Neural progenitor cell (in vitro differentiated cells): ENCODE measurements at regions not wholly inside any gene's neighbourhood (a gene's known extent, or its start where the extent isn't known, plus 50 kb on each side); places are given as distances from the start of the nearest gene placed in this dataset.

Experiments
- DNase-seq: peaks from one replicate; pipeline ENCODE4 v3.0.0-alpha.2; 2016; ENCODE audit warnings: low spot score
- H2AFZ ChIP-seq: fragments of 200-600 bp; sonication (generic); replicated peaks from 2 replicates; pipeline ENCODE4 v1.6.1; 2016; ENCODE audit warnings: antibody characterized with exemption
- H3F3A ChIP-seq: fragments of 200-600 bp; sonication (generic); 2 replicates; pipeline ENCODE4 v1.6.1; 2016; ENCODE audit warnings: antibody characterized with exemption, low read depth
- H3K27ac ChIP-seq: fragments of 200-600 bp; sonication (generic); 2 replicates; pipeline ENCODE4 v1.5.1; 2016; ENCODE audit warnings: mild to moderate bottlenecking
- H3K27me3 ChIP-seq: fragments of 200-600 bp; sonication (generic); 2 replicates; pipeline ENCODE4 v1.6.1; 2016; ENCODE audit warnings: mild to moderate bottlenecking, moderate library complexity
- H3K36me3 ChIP-seq: fragments of 200-600 bp; sonication (generic); 2 replicates; pipeline ENCODE4 v1.5.1; 2016
- H3K4me1 ChIP-seq: fragments of 200-600 bp; sonication (generic); 2 replicates; pipeline ENCODE4 v1.6.1; 2016; ENCODE audit warnings: mixed run types
- H3K4me2 ChIP-seq: fragments of 200-600 bp; sonication (generic); 2 replicates; pipeline ENCODE4 v1.6.1; 2016
- H3K4me3 ChIP-seq: fragments of 200-600 bp; sonication (generic); 2 replicates; pipeline ENCODE4 v1.5.1; 2016
- H3K79me2 ChIP-seq: fragments of 200-600 bp; sonication (generic); 2 replicates; pipeline ENCODE4 v1.6.1; 2016; ENCODE audit warnings: low read depth
- H3K9ac ChIP-seq: fragments of 200-600 bp; sonication (generic); 2 replicates; pipeline ENCODE4 v1.6.1; 2016
- H3K9me3 ChIP-seq: fragments of 200-600 bp; sonication (generic); 2 replicates; pipeline ENCODE4 v1.5.1; 2016; ENCODE audit warnings: low read depth
- H4K20me1 ChIP-seq: fragments of 200-600 bp; sonication (generic); 2 replicates; pipeline ENCODE4 v1.6.1; 2016; ENCODE audit warnings: low read depth
- H3K27ac Mint-ChIP-seq: 3 replicates; pipeline ENCODE4 v1.8.0; 2021; ENCODE audit warnings: mixed read lengths
- H3K27me3 Mint-ChIP-seq: 2 replicates; pipeline ENCODE4 v1.8.0; 2022; ENCODE audit warnings: low read depth, mild to moderate bottlenecking, inconsistent platforms, moderate library complexity, mixed read lengths; ENCODE audit not compliant: insufficient read depth
- H3K36me3 Mint-ChIP-seq: 3 replicates; pipeline ENCODE4 v1.8.0; 2021; ENCODE audit warnings: mixed read lengths
- H3K4me1 Mint-ChIP-seq: 3 replicates; pipeline ENCODE4 v1.8.0; 2021; ENCODE audit warnings: mixed read lengths
- H3K4me3 Mint-ChIP-seq: 3 replicates; pipeline ENCODE4 v1.8.0; 2021; ENCODE audit warnings: mild to moderate bottlenecking, moderate library complexity, mixed read lengths
- H3K9me3 Mint-ChIP-seq: 3 replicates; pipeline ENCODE4 v1.8.0; 2020; ENCODE audit warnings: mixed read lengths
- EZH2 ChIP-seq: fragments of 200-600 bp; sonication (generic); IDR thresholded peaks from 2 replicates; pipeline ENCODE4 v1.6.1; 2017; ENCODE audit warnings: antibody characterized with exemption, mild to moderate bottlenecking, moderate library complexity
- EZH2phosphoT487 ChIP-seq: fragments of 200-600 bp; sonication (generic); IDR thresholded peaks from 2 replicates; pipeline ENCODE4 v1.6.1; 2017; ENCODE audit warnings: antibody characterized with exemption
- TF ChIP-seq, protein P1 (sequence below): fragments of 200-600 bp; sonication (generic); IDR thresholded peaks from 2 replicates; pipeline ENCODE4 v1.5.1; 2017; ENCODE audit warnings: antibody characterized with exemption, mild to moderate bottlenecking

DNA sequence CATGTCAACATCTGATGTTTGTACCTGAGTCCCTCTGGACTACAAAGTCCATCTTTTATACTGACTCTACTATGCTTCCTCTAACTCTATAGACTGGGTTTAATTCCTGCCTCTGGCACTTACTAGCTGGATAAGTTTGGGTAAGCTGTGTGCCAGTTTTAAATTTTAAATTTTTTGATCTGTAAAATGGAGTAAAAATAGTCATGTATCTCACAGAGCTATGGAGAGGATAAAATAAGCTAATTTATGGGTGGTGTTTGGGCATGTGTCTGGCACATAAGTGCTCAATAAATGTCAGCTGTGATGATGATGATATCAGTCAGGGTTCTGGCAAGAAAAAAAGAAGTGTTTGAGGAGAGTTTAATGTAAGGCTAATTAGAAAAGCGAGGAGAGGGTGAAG, 139.2 kb upstream of the C1orf21 start:
- H3K79me2 ChIP-seq, result no peaks in the 10 kb centered on the region
- H3K4me3 ChIP-seq, result no peak overlapping the region
- Mint-ChIP-seq H3K27me3 (peaks cover 4% of the 10 kb centered on the region), H3K4me3 (no peak overlapping the region), H3K27ac (no peak overlapping the region), H3K36me3 (no peaks in the 10 kb centered on the region), H3K4me1 (peaks cover 4% of the 10 kb centered on the region), H3K9me3 (peaks cover 2% of the 10 kb centered on the region)
- no peaks in the 10 kb centered on the region for H3K9me3 ChIP-seq
- no peak overlapping the region for H2AFZ ChIP-seq
- H4K20me1 ChIP-seq, result no peaks in the 10 kb centered on the region
- H3K4me2 ChIP-seq, result no peak overlapping the region
- H3K36me3 ChIP-seq, result no peaks in the 10 kb centered on the region
- peaks cover 10% of the 10 kb centered on the region for H3K4me1 ChIP-seq
- no peak overlapping the region for H3K9ac ChIP-seq
- no peaks in the 10 kb centered on the region for H3K27me3 ChIP-seq
- peaks cover 7% of the 10 kb centered on the region for H3F3A ChIP-seq
- H3K27ac ChIP-seq, result no peak overlapping the region
- DNase-seq, result no peak
- TF ChIP-seq EZH2phosphoT487 (no peak), EZH2 (no peak)
- TF ChIP-seq, protein P1, sequence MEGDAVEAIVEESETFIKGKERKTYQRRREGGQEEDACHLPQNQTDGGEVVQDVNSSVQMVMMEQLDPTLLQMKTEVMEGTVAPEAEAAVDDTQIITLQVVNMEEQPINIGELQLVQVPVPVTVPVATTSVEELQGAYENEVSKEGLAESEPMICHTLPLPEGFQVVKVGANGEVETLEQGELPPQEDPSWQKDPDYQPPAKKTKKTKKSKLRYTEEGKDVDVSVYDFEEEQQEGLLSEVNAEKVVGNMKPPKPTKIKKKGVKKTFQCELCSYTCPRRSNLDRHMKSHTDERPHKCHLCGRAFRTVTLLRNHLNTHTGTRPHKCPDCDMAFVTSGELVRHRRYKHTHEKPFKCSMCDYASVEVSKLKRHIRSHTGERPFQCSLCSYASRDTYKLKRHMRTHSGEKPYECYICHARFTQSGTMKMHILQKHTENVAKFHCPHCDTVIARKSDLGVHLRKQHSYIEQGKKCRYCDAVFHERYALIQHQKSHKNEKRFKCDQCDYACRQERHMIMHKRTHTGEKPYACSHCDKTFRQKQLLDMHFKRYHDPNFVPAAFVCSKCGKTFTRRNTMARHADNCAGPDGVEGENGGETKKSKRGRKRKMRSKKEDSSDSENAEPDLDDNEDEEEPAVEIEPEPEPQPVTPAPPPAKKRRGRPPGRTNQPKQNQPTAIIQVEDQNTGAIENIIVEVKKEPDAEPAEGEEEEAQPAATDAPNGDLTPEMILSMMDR, result no peak

DNA sequence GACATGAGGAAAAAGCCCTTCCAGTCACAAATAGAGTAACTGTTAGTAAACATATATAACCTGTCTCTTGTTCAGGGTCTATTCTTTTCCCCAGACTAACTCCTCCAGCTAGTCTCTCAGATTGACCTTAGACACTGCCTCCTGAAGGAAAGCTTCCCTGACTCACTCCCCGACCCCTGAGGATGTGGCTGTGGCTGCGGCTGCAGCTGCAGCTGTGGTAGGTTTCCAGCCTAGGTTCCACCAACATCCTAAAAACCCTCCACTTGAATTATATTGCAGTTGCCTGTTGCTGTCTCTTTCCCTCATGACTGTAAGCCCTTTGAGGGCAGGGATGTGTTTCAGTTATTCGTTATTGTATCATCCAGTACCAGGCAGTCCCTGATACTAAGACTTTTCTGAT, 132.9 kb upstream of the C1orf21 start:
- H4K20me1 ChIP-seq, result no peaks in the 10 kb centered on the region

DNA sequence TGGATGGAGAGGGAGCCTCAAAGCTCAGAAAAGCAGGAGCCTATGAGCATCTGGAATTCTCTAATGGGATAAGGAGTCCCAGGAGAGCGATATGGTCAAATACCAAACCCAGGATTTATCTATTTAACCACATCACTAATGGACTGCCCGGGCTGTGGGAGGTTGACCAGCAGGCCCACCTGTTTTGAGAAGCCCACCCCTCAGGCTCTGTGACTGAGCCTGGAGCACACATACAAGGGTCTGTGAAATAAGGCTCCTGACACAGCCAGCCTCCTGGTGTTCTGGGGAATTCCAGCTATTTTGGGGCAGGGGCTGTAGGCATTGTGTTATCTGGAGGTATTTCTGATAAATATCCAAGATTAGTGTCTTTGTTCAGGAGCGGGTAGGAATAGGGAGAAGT, 132.0 kb upstream of the C1orf21 start:
- H3K27ac ChIP-seq, result no peak overlapping the region
- H3K9me3 Mint-ChIP-seq, result no peaks in the 10 kb centered on the region
- no peaks in the 10 kb centered on the region for H3K79me2 ChIP-seq
- no peaks in the 10 kb centered on the region for H3K27me3 ChIP-seq
- H3K4me3 Mint-ChIP-seq, result no peak overlapping the region
- no peaks in the 10 kb centered on the region for H3K36me3 ChIP-seq
- H3K4me1 Mint-ChIP-seq, result no peaks in the 10 kb centered on the region
- H2AFZ ChIP-seq, result no peak overlapping the region
- H3K4me3 ChIP-seq, result no peak overlapping the region
- no peaks in the 10 kb centered on the region for H3K36me3 Mint-ChIP-seq
- DNase-seq, result peak; percentile 8
- H3K27ac Mint-ChIP-seq, result no peak overlapping the region
- TF ChIP-seq EZH2 (no peak), EZH2phosphoT487 (no peak)
- TF ChIP-seq, protein P1, result no peak
- H3K9ac ChIP-seq, result no peak overlapping the region
- H3K27me3 Mint-ChIP-seq, result no peaks in the 10 kb centered on the region
- no peak overlapping the region for H3K4me2 ChIP-seq
- H4K20me1 ChIP-seq, result no peaks in the 10 kb centered on the region
- no peaks in the 10 kb centered on the region for H3F3A ChIP-seq
- H3K4me1 ChIP-seq, result peaks cover 15% of the 10 kb centered on the region
- no peaks in the 10 kb centered on the region for H3K9me3 ChIP-seq

More for the DNA sequence above, 132.9 kb upstream of the C1orf21 start:
- H3K27ac ChIP-seq, result no peak overlapping the region
- no peaks in the 10 kb centered on the region for H3K27me3 Mint-ChIP-seq
- no peaks in the 10 kb centered on the region for H3K79me2 ChIP-seq
- H3K4me2 ChIP-seq, result no peak overlapping the region
- no peak for DNase-seq
- TF ChIP-seq EZH2, result no peak
- TF ChIP-seq, protein P1, result no peak
- no peak for TF ChIP-seq EZH2phosphoT487
- H3K4me1 Mint-ChIP-seq, result no peaks in the 10 kb centered on the region
- no peaks in the 10 kb centered on the region for H3K36me3 Mint-ChIP-seq
- H3K4me3 Mint-ChIP-seq, result no peak overlapping the region
- peaks cover 15% of the 10 kb centered on the region for H3K4me1 ChIP-seq
- H3F3A ChIP-seq, result no peaks in the 10 kb centered on the region
- no peaks in the 10 kb centered on the region for H3K27me3 ChIP-seq
- H3K9ac ChIP-seq, result no peak overlapping the region
- H2AFZ ChIP-seq, result no peak overlapping the region
- H3K36me3 ChIP-seq, result no peaks in the 10 kb centered on the region
- H3K4me3 ChIP-seq, result no peak overlapping the region
- peaks cover 2% of the 10 kb centered on the region for H3K9me3 Mint-ChIP-seq
- H3K9me3 ChIP-seq, result no peaks in the 10 kb centered on the region
- H3K27ac Mint-ChIP-seq, result no peak overlapping the region

DNA sequence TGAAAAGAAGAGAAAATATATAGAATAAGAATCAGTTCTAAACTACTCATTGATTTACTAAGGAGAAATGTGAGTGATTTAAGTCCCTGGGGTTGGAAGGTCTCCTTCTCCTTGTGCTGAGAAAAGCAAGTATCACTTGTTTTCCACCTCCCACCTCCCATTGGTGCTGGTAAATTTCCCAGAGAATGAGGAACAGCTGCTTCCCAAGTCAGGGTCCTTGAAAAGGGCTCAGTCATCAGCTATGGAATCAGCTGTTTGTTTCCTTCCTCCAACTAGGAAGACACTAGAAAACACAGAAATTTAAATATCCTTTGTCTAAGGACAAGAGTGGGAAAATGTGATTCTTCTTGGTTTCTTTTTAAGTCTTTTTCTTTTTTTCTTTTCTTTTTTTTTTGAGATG, 131.3 kb upstream of the C1orf21 start:
- Mint-ChIP-seq H3K4me1 (no peaks in the 10 kb centered on the region), H3K9me3 (no peaks in the 10 kb centered on the region), H3K36me3 (no peaks in the 10 kb centered on the region), H3K4me3 (no peak overlapping the region), H3K27ac (no peak overlapping the region), H3K27me3 (no peaks in the 10 kb centered on the region)
- H3K36me3 ChIP-seq, result no peaks in the 10 kb centered on the region
- no peak overlapping the region for H2AFZ ChIP-seq
- TF ChIP-seq, protein P1, result no peak
- TF ChIP-seq EZH2phosphoT487, result no peak
- TF ChIP-seq EZH2, result no peak
- no peaks in the 10 kb centered on the region for H3K9me3 ChIP-seq
- H3F3A ChIP-seq, result no peaks in the 10 kb centered on the region
- no peak overlapping the region for H3K27ac ChIP-seq
- H3K4me3 ChIP-seq, result no peak overlapping the region
- no peak for DNase-seq
- no peaks in the 10 kb centered on the region for H3K27me3 ChIP-seq
- H3K9ac ChIP-seq, result no peak overlapping the region
- H4K20me1 ChIP-seq, result no peaks in the 10 kb centered on the region
- peaks cover 15% of the 10 kb centered on the region for H3K4me1 ChIP-seq
- H3K79me2 ChIP-seq, result no peaks in the 10 kb centered on the region
- H3K4me2 ChIP-seq, result no peak overlapping the region
